Nephron progenitor cell (in vitro differentiated cells): ENCODE measurements at regions not wholly inside any gene's neighbourhood (a gene's known extent, or its start where the extent isn't known, plus 50 kb on each side); places are given as distances from the start of the nearest gene placed in this dataset.

Source experiments
- DNase-seq: peaks from one replicate; pipeline ENCODE4 v3.0.0; 2021
- H3K27ac Mint-ChIP-seq: 2 replicates; pipeline ENCODE4 v1.8.0; 2021; ENCODE audit warnings: mild to moderate bottlenecking, moderate library complexity, mixed read lengths
- H3K27me3 Mint-ChIP-seq: 2 replicates; pipeline ENCODE4 v1.8.0; 2021; ENCODE audit warnings: mild to moderate bottlenecking, low read depth, mixed read lengths; ENCODE audit not compliant: poor library complexity
- H3K36me3 Mint-ChIP-seq: 2 replicates; pipeline ENCODE4 v1.8.0; 2021; ENCODE audit warnings: low read depth, mixed read lengths
- H3K4me1 Mint-ChIP-seq: 2 replicates; pipeline ENCODE4 v1.8.0; 2021; ENCODE audit warnings: mixed read lengths
- H3K4me3 Mint-ChIP-seq: 2 replicates; pipeline ENCODE4 v1.8.0; 2021; ENCODE audit warnings: mild to moderate bottlenecking, moderate library complexity, mixed read lengths
- H3K9me3 Mint-ChIP-seq: 2 replicates; pipeline ENCODE4 v1.8.0; 2021; ENCODE audit warnings: mild to moderate bottlenecking, moderate library complexity, mixed read lengths
- TF ChIP-seq, protein P1 (sequence below): fragments of 200-600 bp; sonication (generic); IDR thresholded peaks from 2 replicates; pipeline ENCODE4 v1.5.0; 2021; ENCODE audit warnings: antibody characterized with exemption

DNA sequence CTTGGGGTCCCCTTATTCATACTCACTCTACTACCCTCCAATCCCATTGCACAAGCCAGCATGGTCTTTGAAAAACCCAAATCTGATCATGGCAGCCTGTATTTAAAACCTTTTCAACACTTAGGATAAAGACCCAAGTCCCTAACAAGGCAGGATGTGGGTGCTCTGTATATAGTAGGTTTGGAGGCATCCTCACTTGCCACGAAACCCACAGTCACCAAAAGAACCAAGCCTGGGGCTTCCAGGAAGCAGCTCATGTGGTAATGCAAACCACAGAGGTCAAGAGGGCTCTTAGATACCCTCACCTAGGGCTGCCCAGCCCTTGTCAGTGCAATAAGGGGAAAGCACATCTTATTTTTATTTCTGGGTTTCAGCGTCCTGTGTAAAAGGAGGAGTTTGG, 218.6 kb upstream of the ASIC2 start:
- H3K36me3 Mint-ChIP-seq, result no peaks in the 10 kb centered on the region
- no peaks in the 10 kb centered on the region for H3K9me3 Mint-ChIP-seq
- TF ChIP-seq, protein P1, sequence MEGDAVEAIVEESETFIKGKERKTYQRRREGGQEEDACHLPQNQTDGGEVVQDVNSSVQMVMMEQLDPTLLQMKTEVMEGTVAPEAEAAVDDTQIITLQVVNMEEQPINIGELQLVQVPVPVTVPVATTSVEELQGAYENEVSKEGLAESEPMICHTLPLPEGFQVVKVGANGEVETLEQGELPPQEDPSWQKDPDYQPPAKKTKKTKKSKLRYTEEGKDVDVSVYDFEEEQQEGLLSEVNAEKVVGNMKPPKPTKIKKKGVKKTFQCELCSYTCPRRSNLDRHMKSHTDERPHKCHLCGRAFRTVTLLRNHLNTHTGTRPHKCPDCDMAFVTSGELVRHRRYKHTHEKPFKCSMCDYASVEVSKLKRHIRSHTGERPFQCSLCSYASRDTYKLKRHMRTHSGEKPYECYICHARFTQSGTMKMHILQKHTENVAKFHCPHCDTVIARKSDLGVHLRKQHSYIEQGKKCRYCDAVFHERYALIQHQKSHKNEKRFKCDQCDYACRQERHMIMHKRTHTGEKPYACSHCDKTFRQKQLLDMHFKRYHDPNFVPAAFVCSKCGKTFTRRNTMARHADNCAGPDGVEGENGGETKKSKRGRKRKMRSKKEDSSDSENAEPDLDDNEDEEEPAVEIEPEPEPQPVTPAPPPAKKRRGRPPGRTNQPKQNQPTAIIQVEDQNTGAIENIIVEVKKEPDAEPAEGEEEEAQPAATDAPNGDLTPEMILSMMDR, result no peak
- H3K4me1 Mint-ChIP-seq, result peaks cover 7% of the 10 kb centered on the region
- DNase-seq, result no peak
- H3K27ac Mint-ChIP-seq, result no peak overlapping the region
- H3K4me3 Mint-ChIP-seq, result no peak overlapping the region
- peaks cover 23% of the 10 kb centered on the region for H3K27me3 Mint-ChIP-seq

DNA sequence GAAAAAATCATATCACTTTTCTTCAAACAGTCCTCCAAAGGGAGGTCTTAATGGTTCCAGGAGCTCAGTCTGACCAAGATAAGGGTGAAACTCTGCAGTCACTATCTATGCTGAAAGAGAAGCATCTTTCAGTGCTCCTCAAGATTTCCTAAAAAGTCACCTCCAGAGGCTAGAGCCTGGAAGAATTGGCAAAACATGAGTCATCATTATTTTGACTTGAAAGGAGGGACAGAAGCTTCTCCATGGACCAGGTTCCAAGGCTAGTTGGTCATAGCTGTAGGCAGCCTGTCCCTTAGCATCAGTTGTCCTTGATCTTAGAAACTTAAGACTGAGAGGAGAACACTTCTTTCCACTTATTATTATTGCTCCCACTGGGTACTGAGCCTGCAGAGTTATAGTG, 219.0 kb upstream of the ASIC2 start:
- Mint-ChIP-seq H3K36me3 (no peaks in the 10 kb centered on the region), H3K4me1 (peaks cover 2% of the 10 kb centered on the region), H3K27me3 (peaks cover 18% of the 10 kb centered on the region), H3K4me3 (no peak overlapping the region), H3K9me3 (no peaks in the 10 kb centered on the region), H3K27ac (no peak overlapping the region)
- TF ChIP-seq, protein P1, result no peak
- no peak for DNase-seq

DNA sequence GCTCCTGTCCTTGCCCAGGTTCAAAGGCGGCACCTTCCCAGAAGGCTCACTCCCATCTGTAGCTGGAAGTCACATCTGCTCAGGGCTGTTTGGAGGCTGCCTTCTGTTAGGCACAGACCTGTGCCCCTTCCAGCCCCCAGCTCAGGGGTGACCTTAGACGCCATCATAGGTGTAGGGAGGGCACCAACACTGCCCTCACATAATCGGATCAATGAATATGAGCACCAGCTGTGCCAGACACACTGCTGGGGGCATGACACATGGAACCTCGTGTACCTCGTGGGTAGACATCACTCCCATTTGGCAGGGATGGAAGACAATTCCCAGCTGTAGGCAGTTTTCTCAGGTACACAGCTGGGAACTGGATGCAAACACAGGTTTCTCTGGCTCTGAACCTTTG, 220.7 kb upstream of the ASIC2 start:
- no peak overlapping the region for H3K4me3 Mint-ChIP-seq
- H3K36me3 Mint-ChIP-seq, result no peaks in the 10 kb centered on the region
- no peak overlapping the region for H3K27ac Mint-ChIP-seq
- H3K27me3 Mint-ChIP-seq, result peaks cover 16% of the 10 kb centered on the region
- H3K9me3 Mint-ChIP-seq, result no peaks in the 10 kb centered on the region
- no peak for DNase-seq
- TF ChIP-seq, protein P1, result no peak
- no peaks in the 10 kb centered on the region for H3K4me1 Mint-ChIP-seq

DNA sequence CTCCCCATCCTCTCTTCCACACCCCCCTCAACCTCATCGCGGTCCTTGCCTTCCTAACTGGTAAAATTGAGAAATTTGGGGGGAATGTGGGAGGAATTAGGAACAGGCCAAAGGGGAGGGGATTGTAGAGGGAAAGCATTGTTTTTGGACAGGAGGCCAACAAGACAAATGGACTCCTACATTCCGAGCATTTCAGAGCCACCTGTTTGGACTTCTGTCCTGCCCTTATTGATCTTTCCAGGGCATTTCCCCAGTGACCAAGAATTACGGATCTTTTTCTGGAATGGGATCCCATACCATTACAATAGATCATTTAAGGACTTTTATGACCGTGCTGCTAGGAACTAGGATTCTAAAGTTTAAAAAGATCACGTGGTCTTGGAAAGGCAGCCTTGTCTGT, 221.3 kb upstream of the ASIC2 start:
- Mint-ChIP-seq H3K36me3 (no peaks in the 10 kb centered on the region), H3K4me3 (no peak overlapping the region), H3K27ac (no peak overlapping the region), H3K27me3 (peaks cover 21% of the 10 kb centered on the region), H3K4me1 (peaks cover under 1% of the 10 kb centered on the region), H3K9me3 (no peaks in the 10 kb centered on the region)
- TF ChIP-seq, protein P1, result no peak
- DNase-seq, result no peak

DNA sequence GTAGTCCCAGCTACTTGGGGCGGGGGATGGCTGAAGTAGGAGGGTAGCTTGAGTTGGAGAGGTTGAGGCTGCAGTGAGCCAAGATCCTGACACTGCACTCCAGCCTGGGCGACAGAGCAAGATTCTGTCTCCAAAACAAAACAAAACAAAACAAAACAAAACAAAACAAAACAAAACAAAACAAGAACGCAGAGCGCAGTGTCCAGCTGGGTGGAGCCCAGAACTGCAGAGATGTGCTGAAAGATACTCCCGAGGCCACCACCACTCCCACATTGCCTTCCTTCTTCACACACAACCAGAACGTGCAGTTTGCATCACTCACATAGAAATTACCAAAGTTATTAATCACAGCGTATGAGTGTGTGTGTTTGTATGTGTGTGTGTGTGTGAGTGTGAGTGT, 222.9 kb upstream of the ASIC2 start:
- H3K9me3 Mint-ChIP-seq, result no peaks in the 10 kb centered on the region
- H3K4me3 Mint-ChIP-seq, result no peak overlapping the region
- TF ChIP-seq, protein P1, result no peak
- peaks cover 22% of the 10 kb centered on the region for H3K27me3 Mint-ChIP-seq
- peaks cover 11% of the 10 kb centered on the region for H3K4me1 Mint-ChIP-seq
- no peaks in the 10 kb centered on the region for H3K36me3 Mint-ChIP-seq
- H3K27ac Mint-ChIP-seq, result no peak overlapping the region
- no peak for DNase-seq

DNA sequence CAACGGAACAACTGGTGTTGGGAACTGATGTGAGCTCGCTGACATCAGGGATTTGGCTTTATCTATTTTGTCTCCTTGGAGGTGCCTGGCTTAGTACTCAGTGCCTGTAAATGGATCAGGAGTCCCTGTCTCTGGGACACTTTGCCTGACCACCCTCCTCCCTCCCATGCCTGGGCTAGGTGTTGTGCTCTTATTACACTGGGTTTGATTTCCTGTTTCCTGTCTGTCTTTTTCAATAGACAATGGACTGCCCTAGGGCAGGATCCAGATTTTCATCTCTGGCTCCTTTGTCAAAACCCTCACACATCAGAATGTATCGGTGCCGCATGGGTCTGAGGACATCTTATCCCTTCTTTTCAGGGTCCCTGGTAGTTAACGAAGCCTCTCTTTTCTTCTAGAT, 223.6 kb upstream of the ASIC2 start:
- H3K36me3 Mint-ChIP-seq, result no peaks in the 10 kb centered on the region
- no peak overlapping the region for H3K27ac Mint-ChIP-seq
- H3K9me3 Mint-ChIP-seq, result no peaks in the 10 kb centered on the region
- TF ChIP-seq, protein P1, result no peak
- no peak overlapping the region for H3K4me3 Mint-ChIP-seq
- peaks cover 11% of the 10 kb centered on the region for H3K4me1 Mint-ChIP-seq
- DNase-seq, result no peak
- H3K27me3 Mint-ChIP-seq, result peaks cover 22% of the 10 kb centered on the region
